ENCODE measurements at regions not wholly inside any gene's neighbourhood (a gene's known extent, or its start where the extent isn't known, plus 50 kb on each side); places are given as distances from the start of the nearest gene placed in this dataset.

- DNase-seq (ENCODE audit: low spot score) = no peak
Measured at GRCh38 chr2:19488009-19488691, 129.7 kb upstream of the OSR1 start.

- DNase-seq (ENCODE audit: low spot score) = no peak
Measured at GRCh38 chr2:19484736-19485135, 126.3 kb upstream of the OSR1 start.

- DNase-seq (ENCODE audit: low spot score) = no peak
Measured at GRCh38 chr2:19480673-19481072, 122.2 kb upstream of the OSR1 start.

DNA sequence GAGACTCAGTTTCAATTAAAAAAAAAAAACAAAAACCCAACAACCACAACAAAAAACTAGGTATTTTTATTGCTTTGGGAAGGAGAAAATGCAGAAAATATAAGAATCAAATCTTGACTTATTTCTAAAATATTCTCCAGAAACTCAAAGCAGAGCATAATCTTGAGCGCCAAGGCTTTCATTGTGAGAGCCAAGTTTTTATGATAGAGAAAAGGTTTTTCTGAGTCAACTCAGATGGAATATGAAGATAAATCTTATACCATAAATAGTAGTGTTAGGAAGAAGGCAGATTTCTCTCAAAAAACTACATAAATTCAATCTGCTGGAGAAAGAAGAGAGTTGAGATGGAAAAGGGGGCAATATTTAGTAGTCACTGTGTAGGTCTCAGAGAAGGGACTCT, 121.2 kb upstream of the OSR1 start:
- no peak for DNase-seq (ENCODE audit: low spot score)

GRCh38 chr2:19478409-19478808, 120.0 kb upstream of the OSR1 start:
- DNase-seq (ENCODE audit: low spot score) = no peak

GRCh38 chr2:19476327-19476726, 117.9 kb upstream of the OSR1 start:
- DNase-seq (ENCODE audit: low spot score) = no peak

DNA sequence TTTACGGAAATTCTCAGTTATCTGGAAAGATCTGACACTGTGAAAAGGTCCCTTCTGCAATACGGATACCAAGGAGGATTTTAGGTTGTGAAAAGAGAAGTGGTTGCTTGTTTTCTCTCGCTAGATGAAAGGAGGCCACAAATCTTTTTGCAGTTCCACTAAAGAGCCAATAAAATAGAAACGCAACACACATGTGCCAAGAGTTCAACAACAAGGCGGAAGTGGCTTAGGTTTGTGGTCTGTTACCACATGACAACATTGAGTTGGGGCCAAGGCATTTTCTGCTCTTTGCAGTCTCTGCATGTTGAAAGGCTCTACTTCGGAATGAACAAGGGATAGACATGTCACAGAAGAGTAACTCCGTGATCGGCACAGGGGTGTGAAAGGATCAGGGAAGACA, 115.7 kb upstream of the OSR1 start:
- no peak for DNase-seq (ENCODE audit: low spot score)

GRCh38 chr2:19473350-19473749, 114.9 kb upstream of the OSR1 start:
- no peak for DNase-seq (ENCODE audit: low spot score)

GRCh38 chr2:19472391-19472978, 114.1 kb upstream of the OSR1 start:
- DNase-seq (ENCODE audit: low spot score) = no peak

DNA sequence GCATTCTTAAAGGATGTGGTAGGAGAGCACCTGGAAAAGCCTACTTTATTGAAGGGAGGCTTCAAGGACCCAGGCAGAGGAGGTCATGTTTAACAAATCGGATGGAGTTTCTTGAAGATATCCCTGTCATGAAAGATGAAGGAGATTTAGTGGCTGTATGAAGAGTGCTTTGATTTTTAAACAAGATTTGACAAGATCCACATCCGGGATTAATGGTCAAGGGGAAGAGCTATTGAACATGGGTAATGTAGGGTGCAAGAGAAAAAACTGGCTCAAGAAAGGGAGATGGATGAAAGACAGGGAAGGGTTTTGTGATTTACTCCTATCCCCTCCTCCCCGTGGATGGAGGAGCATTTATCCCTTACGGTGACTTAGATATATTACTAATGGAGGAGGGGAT, 113.1 kb upstream of the OSR1 start:
- DNase-seq (ENCODE audit: low spot score) = no peak

- no peak for DNase-seq (ENCODE audit: low spot score)
Measured at GRCh38 chr2:19465978-19466377, 107.6 kb upstream of the OSR1 start.

DNA sequence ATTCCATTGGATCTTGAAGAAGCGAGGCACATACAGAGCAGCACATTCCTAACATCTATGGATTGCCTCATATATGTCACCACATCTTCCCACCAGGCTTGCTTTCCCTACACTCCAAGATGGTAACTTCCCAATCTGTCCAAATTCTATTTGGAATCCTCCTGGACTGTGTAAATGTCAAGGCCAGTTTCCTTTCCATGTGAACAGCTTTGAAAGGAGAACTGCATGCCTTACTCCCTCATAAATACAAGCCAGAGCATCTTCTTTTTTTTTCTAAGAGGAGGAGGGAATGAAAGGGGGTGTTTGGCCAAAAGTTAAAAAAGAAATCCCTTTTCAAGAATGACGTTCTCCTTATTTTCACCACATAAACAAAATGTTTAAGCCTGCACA, 103.8 kb upstream of the OSR1 start:
- DNase-seq (ENCODE audit: low spot score) = no peak

DNA sequence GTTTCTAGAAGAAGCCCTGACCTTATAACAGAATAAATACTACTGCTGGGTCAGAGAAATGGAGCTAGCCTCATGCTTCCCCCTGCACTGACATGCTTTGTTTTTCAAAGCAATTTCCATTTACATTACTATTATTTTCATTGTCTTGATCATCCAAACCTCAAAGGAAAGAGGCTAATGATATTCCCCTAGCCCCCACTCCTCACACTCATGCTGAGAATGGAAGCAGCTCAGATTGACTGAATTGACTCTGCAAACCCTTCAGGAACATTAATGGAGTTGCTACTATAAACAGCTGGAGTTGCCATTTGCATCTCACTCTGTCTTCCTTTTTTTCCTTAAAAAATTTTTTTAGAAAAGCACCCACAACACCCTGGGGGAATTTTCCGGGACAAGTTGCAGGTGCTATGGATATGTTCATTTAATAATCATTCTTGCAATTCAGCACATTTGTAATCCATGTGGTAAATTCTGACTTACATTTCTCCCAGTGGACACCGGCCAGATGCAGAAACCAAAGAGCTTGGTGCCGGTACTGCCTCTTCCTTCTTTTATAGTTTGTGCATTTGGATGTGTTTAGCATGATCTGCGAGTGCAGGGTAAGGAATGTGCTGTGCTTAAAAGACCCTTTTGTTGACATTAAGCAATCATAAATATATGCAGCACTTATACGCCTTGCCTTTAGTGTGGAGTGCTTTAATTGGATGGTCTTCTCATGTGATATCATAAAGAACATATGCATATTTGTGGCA, 103.3 kb upstream of the OSR1 start:
- DNase-seq (ENCODE audit: low spot score) = no peak

GRCh38 chr2:19460761-19461160, 102.3 kb upstream of the OSR1 start:
- no peak for DNase-seq (ENCODE audit: low spot score)

- DNase-seq (ENCODE audit: low spot score) = no peak
Measured at GRCh38 chr2:19458427-19459003, 100.1 kb upstream of the OSR1 start.

GRCh38 chr2:19457809-19458208, 99.4 kb upstream of the OSR1 start:
- no peak for DNase-seq (ENCODE audit: low spot score)

- no peak for DNase-seq (ENCODE audit: low spot score)
Measured at GRCh38 chr2:19456705-19457309, 98.4 kb upstream of the OSR1 start.

DNA sequence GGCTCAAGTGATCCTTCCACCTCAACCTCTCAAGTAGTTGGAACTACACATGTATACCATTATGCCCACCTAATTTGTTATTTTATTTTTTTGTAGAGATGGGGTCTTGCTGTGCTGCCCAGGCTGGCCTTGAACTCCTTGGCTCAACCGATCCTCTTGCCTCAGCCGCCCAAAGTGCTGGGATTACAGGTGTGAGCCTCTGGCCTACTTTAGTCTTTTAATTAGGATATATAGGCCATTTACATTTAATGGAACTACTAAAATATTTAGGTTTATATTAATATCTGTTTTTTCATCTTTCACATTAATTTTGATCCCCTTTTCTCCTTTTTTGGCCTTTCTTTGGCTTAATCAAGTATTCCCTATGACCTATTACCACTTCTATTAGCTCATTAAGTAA, 95.7 kb upstream of the OSR1 start:
- no peak for DNase-seq (ENCODE audit: low spot score)

- no peak for DNase-seq (ENCODE audit: low spot score)
Measured at GRCh38 chr2:19442731-19443130, 84.3 kb upstream of the OSR1 start.

- DNase-seq (ENCODE audit: low spot score) = no peak
Measured at GRCh38 chr2:19439081-19439480, 80.7 kb upstream of the OSR1 start.

- no peak for DNase-seq (ENCODE audit: low spot score)
Measured at GRCh38 chr2:19435815-19436214, 77.4 kb upstream of the OSR1 start.

- no peak for DNase-seq (ENCODE audit: low spot score)
Measured at GRCh38 chr2:19434413-19434812, 76.0 kb upstream of the OSR1 start.

DNA sequence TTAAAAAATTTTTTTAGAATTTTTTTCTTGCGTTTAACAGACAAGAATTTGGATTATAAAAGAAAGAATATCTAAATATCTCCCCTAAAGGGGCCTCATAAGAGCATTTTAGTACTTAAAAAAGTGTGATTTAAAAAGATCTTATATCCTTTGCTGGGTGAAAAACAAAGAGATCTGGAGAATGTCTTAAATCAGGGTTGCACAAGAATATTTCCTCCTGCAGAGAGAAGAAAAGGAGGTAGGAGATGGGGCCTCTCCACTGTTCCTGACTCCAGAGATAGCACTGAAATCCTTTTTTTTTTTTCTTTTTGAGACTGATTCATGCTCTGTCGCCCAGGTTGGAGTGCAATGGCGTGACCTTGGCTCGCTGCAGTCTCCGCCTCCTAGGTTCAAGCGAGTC, 68.5 kb upstream of the OSR1 start:
- no peak for DNase-seq (ENCODE audit: low spot score)
